Nephron progenitor cell (in vitro differentiated cells): ENCODE measurements at regions not wholly inside any gene's neighbourhood (a gene's known extent, or its start where the extent isn't known, plus 50 kb on each side); places are given as distances from the start of the nearest gene placed in this dataset.

Experiments used
- DNase-seq: peaks from one replicate; pipeline ENCODE4 v3.0.0; 2021
- H3K27ac Mint-ChIP-seq: 2 replicates; pipeline ENCODE4 v1.8.0; 2021; ENCODE audit warnings: mild to moderate bottlenecking, moderate library complexity, mixed read lengths
- H3K27me3 Mint-ChIP-seq: 2 replicates; pipeline ENCODE4 v1.8.0; 2021; ENCODE audit warnings: mild to moderate bottlenecking, low read depth, mixed read lengths; ENCODE audit not compliant: poor library complexity
- H3K36me3 Mint-ChIP-seq: 2 replicates; pipeline ENCODE4 v1.8.0; 2021; ENCODE audit warnings: low read depth, mixed read lengths
- H3K4me1 Mint-ChIP-seq: 2 replicates; pipeline ENCODE4 v1.8.0; 2021; ENCODE audit warnings: mixed read lengths
- H3K4me3 Mint-ChIP-seq: 2 replicates; pipeline ENCODE4 v1.8.0; 2021; ENCODE audit warnings: mild to moderate bottlenecking, moderate library complexity, mixed read lengths
- H3K9me3 Mint-ChIP-seq: 2 replicates; pipeline ENCODE4 v1.8.0; 2021; ENCODE audit warnings: mild to moderate bottlenecking, moderate library complexity, mixed read lengths
- TF ChIP-seq, protein P1 (sequence below): fragments of 200-600 bp; sonication (generic); IDR thresholded peaks from 2 replicates; pipeline ENCODE4 v1.5.0; 2021; ENCODE audit warnings: antibody characterized with exemption

GRCh38 chr3:34876997-34877396 is 762.3 kb upstream of the ARPP21 start:
- no peaks in the 10 kb centered on the region for H3K9me3 Mint-ChIP-seq
- H3K36me3 Mint-ChIP-seq: no peaks in the 10 kb centered on the region
- peaks cover 3% of the 10 kb centered on the region for H3K27me3 Mint-ChIP-seq
- no peak overlapping the region for H3K4me3 Mint-ChIP-seq
- DNase-seq: no peak
- H3K4me1 Mint-ChIP-seq: peaks cover 7% of the 10 kb centered on the region
- TF ChIP-seq, protein P1, sequence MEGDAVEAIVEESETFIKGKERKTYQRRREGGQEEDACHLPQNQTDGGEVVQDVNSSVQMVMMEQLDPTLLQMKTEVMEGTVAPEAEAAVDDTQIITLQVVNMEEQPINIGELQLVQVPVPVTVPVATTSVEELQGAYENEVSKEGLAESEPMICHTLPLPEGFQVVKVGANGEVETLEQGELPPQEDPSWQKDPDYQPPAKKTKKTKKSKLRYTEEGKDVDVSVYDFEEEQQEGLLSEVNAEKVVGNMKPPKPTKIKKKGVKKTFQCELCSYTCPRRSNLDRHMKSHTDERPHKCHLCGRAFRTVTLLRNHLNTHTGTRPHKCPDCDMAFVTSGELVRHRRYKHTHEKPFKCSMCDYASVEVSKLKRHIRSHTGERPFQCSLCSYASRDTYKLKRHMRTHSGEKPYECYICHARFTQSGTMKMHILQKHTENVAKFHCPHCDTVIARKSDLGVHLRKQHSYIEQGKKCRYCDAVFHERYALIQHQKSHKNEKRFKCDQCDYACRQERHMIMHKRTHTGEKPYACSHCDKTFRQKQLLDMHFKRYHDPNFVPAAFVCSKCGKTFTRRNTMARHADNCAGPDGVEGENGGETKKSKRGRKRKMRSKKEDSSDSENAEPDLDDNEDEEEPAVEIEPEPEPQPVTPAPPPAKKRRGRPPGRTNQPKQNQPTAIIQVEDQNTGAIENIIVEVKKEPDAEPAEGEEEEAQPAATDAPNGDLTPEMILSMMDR: no peak
- H3K27ac Mint-ChIP-seq: no peak overlapping the region

GRCh38 chr3:34878488-34878887 is 760.8 kb upstream of the ARPP21 start:
- Mint-ChIP-seq H3K4me1 (peaks cover 7% of the 10 kb centered on the region), H3K9me3 (no peaks in the 10 kb centered on the region), H3K27me3 (no peaks in the 10 kb centered on the region), H3K4me3 (no peak overlapping the region), H3K27ac (no peak overlapping the region), H3K36me3 (no peaks in the 10 kb centered on the region)
- TF ChIP-seq, protein P1: no peak
- DNase-seq: no peak

DNA sequence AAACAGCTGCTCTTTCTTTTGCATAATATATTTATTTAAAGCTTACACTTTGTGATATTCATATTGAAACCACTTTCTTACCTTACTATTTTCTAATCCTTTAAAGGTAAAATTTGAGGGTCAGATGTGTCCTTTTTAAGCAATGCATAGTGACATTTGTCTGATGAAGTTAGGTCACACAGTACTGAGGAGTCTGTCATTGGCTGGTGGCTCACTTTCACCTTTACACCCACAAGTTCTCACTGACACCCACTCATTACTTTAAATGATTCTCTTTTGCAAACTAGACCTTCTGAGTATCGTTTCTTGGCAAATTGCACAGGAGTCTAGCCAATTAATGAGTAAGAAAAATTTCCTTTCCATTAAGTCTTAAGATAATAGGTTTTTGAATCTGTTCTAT is 758.3 kb upstream of the ARPP21 start:
- DNase-seq: no peak
- Mint-ChIP-seq H3K9me3 (no peaks in the 10 kb centered on the region), H3K4me3 (no peak overlapping the region), H3K4me1 (peaks cover 7% of the 10 kb centered on the region), H3K27ac (no peak overlapping the region), H3K27me3 (no peaks in the 10 kb centered on the region), H3K36me3 (no peaks in the 10 kb centered on the region)
- TF ChIP-seq, protein P1: no peak

DNA sequence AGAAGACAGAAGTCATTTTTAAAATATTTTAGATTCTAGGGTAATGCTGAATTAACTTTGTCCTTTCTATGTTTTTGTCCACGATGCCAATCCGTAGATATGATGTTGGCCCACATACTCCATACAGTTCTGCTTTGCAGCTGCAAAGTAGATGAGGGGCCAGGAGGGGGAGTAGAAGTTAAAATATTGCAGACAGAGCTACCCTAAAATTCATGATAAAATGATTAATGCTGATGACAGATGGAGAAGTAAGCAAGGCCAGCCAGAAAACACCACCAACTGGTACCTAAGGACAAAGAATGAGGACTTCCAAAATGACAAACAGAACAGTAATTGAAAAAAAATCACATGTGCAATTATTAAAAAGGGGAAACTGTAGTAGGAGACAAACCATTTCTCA is 756.6 kb upstream of the ARPP21 start:
- Mint-ChIP-seq H3K27ac (no peak overlapping the region), H3K4me1 (peaks cover 7% of the 10 kb centered on the region), H3K36me3 (no peaks in the 10 kb centered on the region), H3K4me3 (no peak overlapping the region), H3K27me3 (no peaks in the 10 kb centered on the region), H3K9me3 (peaks cover 2% of the 10 kb centered on the region)
- TF ChIP-seq, protein P1: no peak
- DNase-seq: no peak

- DNase-seq: no peak
- Mint-ChIP-seq H3K4me1 (peaks cover 7% of the 10 kb centered on the region), H3K36me3 (no peaks in the 10 kb centered on the region), H3K9me3 (peaks cover 5% of the 10 kb centered on the region), H3K27ac (no peak overlapping the region), H3K27me3 (no peaks in the 10 kb centered on the region), H3K4me3 (no peak overlapping the region)
- TF ChIP-seq, protein P1: no peak
Observed at GRCh38 chr3:34884007-34884406, 755.3 kb upstream of the ARPP21 start.

DNA sequence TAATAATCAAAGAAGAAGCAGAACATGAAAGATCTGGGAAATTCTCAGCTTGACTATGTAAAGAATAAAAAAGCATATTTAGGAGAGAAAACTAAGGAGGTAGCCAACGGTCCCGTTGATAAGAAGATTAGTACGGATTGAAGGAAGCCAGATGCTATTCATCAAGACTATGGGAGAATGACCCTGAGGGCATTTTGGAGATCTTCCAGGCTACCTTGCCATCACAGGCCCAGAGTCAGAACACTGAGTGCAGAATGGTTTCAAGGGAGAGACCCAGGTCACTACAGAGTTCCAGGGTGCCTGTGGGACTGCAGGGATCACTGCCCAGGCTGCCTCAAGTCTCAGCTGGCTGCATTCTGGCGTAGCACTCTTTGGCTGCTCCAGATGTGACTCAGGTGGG is 752.9 kb upstream of the ARPP21 start:
- TF ChIP-seq, protein P1: no peak
- Mint-ChIP-seq H3K4me1 (no peaks in the 10 kb centered on the region), H3K4me3 (no peak overlapping the region), H3K9me3 (peaks cover 5% of the 10 kb centered on the region), H3K27ac (no peak overlapping the region), H3K27me3 (no peaks in the 10 kb centered on the region), H3K36me3 (no peaks in the 10 kb centered on the region)
- no peak for DNase-seq
